H1 (cell line): ENCODE measurements at regions not wholly inside any gene's neighbourhood (a gene's known extent, or its start where the extent isn't known, plus 50 kb on each side); places are given as distances from the start of the nearest gene placed in this dataset.

Experiments
- BRCA1 ChIP-seq: IDR thresholded peaks from 2 replicates; pipeline ENCODE4 v1.6.1; 2012; ENCODE audit warnings: low read depth, low read length, improper control_type of control experiment
- GTF2F1 ChIP-seq: IDR thresholded peaks from 2 replicates; pipeline ENCODE4 v1.6.1; 2012; ENCODE audit warnings: low read depth, low read length, improper control_type of control experiment, borderline replicate concordance
- POU5F1 ChIP-seq: IDR thresholded peaks from 2 replicates; pipeline ENCODE4 v1.6.1; 2011; ENCODE audit warnings: low read depth, mild to moderate bottlenecking, low read length, moderate library complexity
- TF ChIP-seq, protein P1 (sequence below): fragments of 300-600 bp; sonication (generic); IDR thresholded peaks from 2 replicates; pipeline ENCODE4 v1.7.1; 2012; ENCODE audit warnings: low read length, moderate library complexity, mild to moderate bottlenecking, inconsistent platforms; ENCODE audit not compliant: insufficient replicate concordance

DNA sequence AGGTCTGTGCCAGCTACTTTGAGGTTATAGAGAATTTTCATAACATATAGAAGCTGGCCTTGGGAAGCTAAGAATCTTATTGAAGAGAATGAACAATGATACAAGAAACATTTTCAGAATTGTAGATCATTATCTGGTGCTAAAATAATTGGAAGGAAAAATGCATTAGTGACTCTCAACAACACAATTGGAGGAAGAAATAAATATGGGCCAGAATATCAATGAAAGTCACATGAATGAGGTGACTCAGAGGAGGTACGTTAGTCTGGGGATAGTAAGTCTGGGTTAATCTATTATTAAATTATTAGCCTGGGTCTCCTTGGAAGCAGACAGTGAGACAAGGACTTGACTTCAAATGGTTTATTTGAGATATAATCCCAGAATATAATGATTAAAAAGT is 529.3 kb upstream of the SLIT2 start (continued):
- TF ChIP-seq, protein P1, sequence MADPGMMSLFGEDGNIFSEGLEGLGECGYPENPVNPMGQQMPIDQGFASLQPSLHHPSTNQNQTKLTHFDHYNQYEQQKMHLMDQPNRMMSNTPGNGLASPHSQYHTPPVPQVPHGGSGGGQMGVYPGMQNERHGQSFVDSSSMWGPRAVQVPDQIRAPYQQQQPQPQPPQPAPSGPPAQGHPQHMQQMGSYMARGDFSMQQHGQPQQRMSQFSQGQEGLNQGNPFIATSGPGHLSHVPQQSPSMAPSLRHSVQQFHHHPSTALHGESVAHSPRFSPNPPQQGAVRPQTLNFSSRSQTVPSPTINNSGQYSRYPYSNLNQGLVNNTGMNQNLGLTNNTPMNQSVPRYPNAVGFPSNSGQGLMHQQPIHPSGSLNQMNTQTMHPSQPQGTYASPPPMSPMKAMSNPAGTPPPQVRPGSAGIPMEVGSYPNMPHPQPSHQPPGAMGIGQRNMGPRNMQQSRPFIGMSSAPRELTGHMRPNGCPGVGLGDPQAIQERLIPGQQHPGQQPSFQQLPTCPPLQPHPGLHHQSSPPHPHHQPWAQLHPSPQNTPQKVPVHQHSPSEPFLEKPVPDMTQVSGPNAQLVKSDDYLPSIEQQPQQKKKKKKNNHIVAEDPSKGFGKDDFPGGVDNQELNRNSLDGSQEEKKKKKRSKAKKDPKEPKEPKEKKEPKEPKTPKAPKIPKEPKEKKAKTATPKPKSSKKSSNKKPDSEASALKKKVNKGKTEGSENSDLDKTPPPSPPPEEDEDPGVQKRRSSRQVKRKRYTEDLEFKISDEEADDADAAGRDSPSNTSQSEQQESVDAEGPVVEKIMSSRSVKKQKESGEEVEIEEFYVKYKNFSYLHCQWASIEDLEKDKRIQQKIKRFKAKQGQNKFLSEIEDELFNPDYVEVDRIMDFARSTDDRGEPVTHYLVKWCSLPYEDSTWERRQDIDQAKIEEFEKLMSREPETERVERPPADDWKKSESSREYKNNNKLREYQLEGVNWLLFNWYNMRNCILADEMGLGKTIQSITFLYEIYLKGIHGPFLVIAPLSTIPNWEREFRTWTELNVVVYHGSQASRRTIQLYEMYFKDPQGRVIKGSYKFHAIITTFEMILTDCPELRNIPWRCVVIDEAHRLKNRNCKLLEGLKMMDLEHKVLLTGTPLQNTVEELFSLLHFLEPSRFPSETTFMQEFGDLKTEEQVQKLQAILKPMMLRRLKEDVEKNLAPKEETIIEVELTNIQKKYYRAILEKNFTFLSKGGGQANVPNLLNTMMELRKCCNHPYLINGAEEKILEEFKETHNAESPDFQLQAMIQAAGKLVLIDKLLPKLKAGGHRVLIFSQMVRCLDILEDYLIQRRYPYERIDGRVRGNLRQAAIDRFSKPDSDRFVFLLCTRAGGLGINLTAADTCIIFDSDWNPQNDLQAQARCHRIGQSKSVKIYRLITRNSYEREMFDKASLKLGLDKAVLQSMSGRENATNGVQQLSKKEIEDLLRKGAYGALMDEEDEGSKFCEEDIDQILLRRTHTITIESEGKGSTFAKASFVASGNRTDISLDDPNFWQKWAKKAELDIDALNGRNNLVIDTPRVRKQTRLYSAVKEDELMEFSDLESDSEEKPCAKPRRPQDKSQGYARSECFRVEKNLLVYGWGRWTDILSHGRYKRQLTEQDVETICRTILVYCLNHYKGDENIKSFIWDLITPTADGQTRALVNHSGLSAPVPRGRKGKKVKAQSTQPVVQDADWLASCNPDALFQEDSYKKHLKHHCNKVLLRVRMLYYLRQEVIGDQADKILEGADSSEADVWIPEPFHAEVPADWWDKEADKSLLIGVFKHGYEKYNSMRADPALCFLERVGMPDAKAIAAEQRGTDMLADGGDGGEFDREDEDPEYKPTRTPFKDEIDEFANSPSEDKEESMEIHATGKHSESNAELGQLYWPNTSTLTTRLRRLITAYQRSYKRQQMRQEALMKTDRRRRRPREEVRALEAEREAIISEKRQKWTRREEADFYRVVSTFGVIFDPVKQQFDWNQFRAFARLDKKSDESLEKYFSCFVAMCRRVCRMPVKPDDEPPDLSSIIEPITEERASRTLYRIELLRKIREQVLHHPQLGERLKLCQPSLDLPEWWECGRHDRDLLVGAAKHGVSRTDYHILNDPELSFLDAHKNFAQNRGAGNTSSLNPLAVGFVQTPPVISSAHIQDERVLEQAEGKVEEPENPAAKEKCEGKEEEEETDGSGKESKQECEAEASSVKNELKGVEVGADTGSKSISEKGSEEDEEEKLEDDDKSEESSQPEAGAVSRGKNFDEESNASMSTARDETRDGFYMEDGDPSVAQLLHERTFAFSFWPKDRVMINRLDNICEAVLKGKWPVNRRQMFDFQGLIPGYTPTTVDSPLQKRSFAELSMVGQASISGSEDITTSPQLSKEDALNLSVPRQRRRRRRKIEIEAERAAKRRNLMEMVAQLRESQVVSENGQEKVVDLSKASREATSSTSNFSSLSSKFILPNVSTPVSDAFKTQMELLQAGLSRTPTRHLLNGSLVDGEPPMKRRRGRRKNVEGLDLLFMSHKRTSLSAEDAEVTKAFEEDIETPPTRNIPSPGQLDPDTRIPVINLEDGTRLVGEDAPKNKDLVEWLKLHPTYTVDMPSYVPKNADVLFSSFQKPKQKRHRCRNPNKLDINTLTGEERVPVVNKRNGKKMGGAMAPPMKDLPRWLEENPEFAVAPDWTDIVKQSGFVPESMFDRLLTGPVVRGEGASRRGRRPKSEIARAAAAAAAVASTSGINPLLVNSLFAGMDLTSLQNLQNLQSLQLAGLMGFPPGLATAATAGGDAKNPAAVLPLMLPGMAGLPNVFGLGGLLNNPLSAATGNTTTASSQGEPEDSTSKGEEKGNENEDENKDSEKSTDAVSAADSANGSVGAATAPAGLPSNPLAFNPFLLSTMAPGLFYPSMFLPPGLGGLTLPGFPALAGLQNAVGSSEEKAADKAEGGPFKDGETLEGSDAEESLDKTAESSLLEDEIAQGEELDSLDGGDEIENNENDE, result no peak
- TF ChIP-seq GTF2F1 (no peak), POU5F1 (no peak), BRCA1 (no peak)
